Natural killer cell (primary cell): ENCODE measurements at regions not wholly inside any gene's neighbourhood (a gene's known extent, or its start where the extent isn't known, plus 50 kb on each side); places are given as distances from the start of the nearest gene placed in this dataset.

Experiments
- ATAC-seq, 3 donors: fragments of 150-1000 bp in 2 of 3; fragments of 200-7000 bp in 1 of 3; cut with Tn5 transposase; 1 replicate in 1 of 3; 2 replicates in 2 of 3; pipeline ENCODE4 v1.10.0; 2021; ENCODE audit warnings: mild to moderate bottlenecking in 2 of 3, moderate library complexity in 2 of 3
- DNase-seq, 2 donors: peaks; one replicate each; pipeline versions ENCODE4 v3.0.0 to v3.0.0-alpha.2; 2013 to 2021; ENCODE audit warnings: mixed read lengths in 1 of 2
- H3K27ac ChIP-seq: one replicate; pipeline ENCODE4 v1.5.1; 2013; ENCODE audit warnings: mild to moderate bottlenecking, low read length
- H3K27me3 ChIP-seq: one replicate; pipeline ENCODE4 v1.6.1; 2013; ENCODE audit warnings: low read length; ENCODE audit not compliant: control insufficient read depth, insufficient read depth
- H3K36me3 ChIP-seq: one replicate; pipeline ENCODE4 v1.6.1; 2013; ENCODE audit warnings: low read length; ENCODE audit not compliant: control insufficient read depth, insufficient read depth
- H3K4me1 ChIP-seq: one replicate; pipeline ENCODE4 v1.6.1; 2013; ENCODE audit warnings: low read length; ENCODE audit not compliant: control insufficient read depth, insufficient read depth
- H3K4me3 ChIP-seq: one replicate; pipeline ENCODE4 v1.5.1; 2013; ENCODE audit warnings: low read length
- H3K9me3 ChIP-seq: one replicate; pipeline ENCODE4 v1.6.1; 2013; ENCODE audit warnings: low read length; ENCODE audit not compliant: control insufficient read depth, insufficient read depth
- H3K27ac Mint-ChIP-seq, 2 donors: one replicate each; pipeline ENCODE4 v1.8.0; 2022; ENCODE audit warnings: mild to moderate bottlenecking in 2 of 2, mixed read lengths in 2 of 2, moderate library complexity in 1 of 2
- H3K27me3 Mint-ChIP-seq, 2 donors: one replicate each; pipeline ENCODE4 v1.8.0; 2022; ENCODE audit warnings: low read depth in 2 of 2, mixed read lengths in 2 of 2
- H3K36me3 Mint-ChIP-seq: one replicate; pipeline ENCODE4 v1.8.0; 2022; ENCODE audit warnings: mixed read lengths
- H3K4me1 Mint-ChIP-seq, 2 donors: one replicate each; pipeline ENCODE4 v1.8.0; 2022; ENCODE audit warnings: mixed read lengths in 2 of 2
- H3K4me3 Mint-ChIP-seq: one replicate; pipeline ENCODE4 v1.8.0; 2022; ENCODE audit warnings: mild to moderate bottlenecking, moderate library complexity, mixed read lengths
- H3K9me3 Mint-ChIP-seq, 2 donors: one replicate each; pipeline ENCODE4 v1.8.0; 2022; ENCODE audit warnings: mixed read lengths in 2 of 2
- CTCF ChIP-seq: fragments of 200-600 bp; IDR thresholded peaks from one replicate; pipeline ENCODE4 v1.8.0; 2022; ENCODE audit warnings: antibody characterized with exemption
- WGBS: methylation state at CpG from one replicate; pipeline ENCODE4 v1.1.7; 2013; ENCODE audit warnings: missing lambda C conversion rate; ENCODE audit not compliant: insufficient coverage; 5-methylcytosine and 5-hydroxymethylcytosine counted together
- intact Hi-C: fragments of 100-400 bp; cut with micrococcal nuclease; formaldehyde crosslinking; loops from one replicate; pipeline ENCODE4 v1.14.2; 2022

- H3K9me3 ChIP-seq: no peaks in the 10 kb centered on the region
- intact Hi-C loops: no loop called here
- no peak overlapping the region for H3K27ac ChIP-seq
- DNase-seq: no peak
- Mint-ChIP-seq H3K9me3 (peaks cover 0 to 3% of the 10 kb centered on the region in 2 donors), H3K27ac (no peak overlapping the region), H3K27me3 (peaks cover 4 to 9% of the 10 kb centered on the region in 2 donors), H3K36me3 (no peaks in the 10 kb centered on the region), H3K4me1 (no peaks in the 10 kb centered on the region), H3K4me3 (no peak overlapping the region)
- H3K4me3 ChIP-seq: no peak overlapping the region
- H3K4me1 ChIP-seq: no peaks in the 10 kb centered on the region
- no peak for TF ChIP-seq CTCF
- H3K27me3 ChIP-seq: no peaks in the 10 kb centered on the region
- H3K36me3 ChIP-seq: no peaks in the 10 kb centered on the region
- no peak for ATAC-seq
- 60% methylated on average over 1 of the region's 2 CpGs for WGBS
Observed at GRCh38 chr2:6538607-6539006, 327.1 kb downstream of the CMPK2 start.

- Mint-ChIP-seq H3K36me3 (no peaks in the 10 kb centered on the region), H3K9me3 (peaks cover 3 to 6% of the 10 kb centered on the region in 2 donors), H3K4me1 (no peaks in the 10 kb centered on the region), H3K27ac (no peak overlapping the region), H3K27me3 (no peaks in the 10 kb centered on the region), H3K4me3 (no peak overlapping the region)
- no peak for DNase-seq
- no CpG with 5 or more reads among the region's 1 CpG for WGBS
- Histone ChIP-seq H3K27ac (no peak overlapping the region), H3K36me3 (no peaks in the 10 kb centered on the region), H3K27me3 (no peaks in the 10 kb centered on the region), H3K4me1 (no peaks in the 10 kb centered on the region), H3K9me3 (no peaks in the 10 kb centered on the region), H3K4me3 (no peak overlapping the region)
- ATAC-seq: no peak
- TF ChIP-seq CTCF: no peak
- intact Hi-C loops: no loop called here
Observed at GRCh38 chr2:6545336-6545735, 320.4 kb downstream of the CMPK2 start.

GRCh38 chr2:6545795-6546194 lies 319.9 kb downstream of the CMPK2 start:
- no peaks in the 10 kb centered on the region for H3K27me3 Mint-ChIP-seq
- H3K4me1 Mint-ChIP-seq: no peaks in the 10 kb centered on the region
- Histone ChIP-seq H3K4me1 (no peaks in the 10 kb centered on the region), H3K9me3 (no peaks in the 10 kb centered on the region), H3K27me3 (no peaks in the 10 kb centered on the region), H3K27ac (no peak overlapping the region), H3K36me3 (no peaks in the 10 kb centered on the region), H3K4me3 (no peak overlapping the region)
- H3K9me3 Mint-ChIP-seq: peaks cover 3 to 6% of the 10 kb centered on the region in 2 donors
- TF ChIP-seq CTCF: no peak
- ATAC-seq: no peak
- DNase-seq: no peak
- WGBS: 91% methylated on average over 3 of the region's 4 CpGs
- no peaks in the 10 kb centered on the region for H3K36me3 Mint-ChIP-seq
- H3K27ac Mint-ChIP-seq: no peak overlapping the region
- intact Hi-C loops: no loop called here
- H3K4me3 Mint-ChIP-seq: no peak overlapping the region

DNA sequence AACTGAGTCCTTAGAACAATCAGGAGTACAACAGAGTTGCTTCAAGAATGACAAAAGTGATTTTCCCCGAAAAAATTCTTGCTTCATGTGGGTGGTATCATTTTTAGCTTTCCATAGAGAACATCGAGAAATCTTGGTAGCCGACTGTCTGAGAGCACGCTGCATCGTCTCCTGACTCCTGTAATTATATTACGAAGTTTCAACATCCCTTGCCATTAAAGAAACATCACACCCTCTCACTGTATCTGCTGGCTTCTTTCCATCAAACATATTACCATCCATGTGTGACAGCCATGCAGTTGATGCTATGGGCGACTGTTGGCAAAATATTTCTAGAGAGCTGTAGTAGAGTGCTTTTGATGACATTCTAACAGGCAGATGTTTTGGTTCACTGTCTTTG lies 311.2 kb downstream of the CMPK2 start:
- ATAC-seq (no peak), DNase-seq (no peak)
- Histone ChIP-seq H3K4me3 (no peak overlapping the region), H3K27me3 (no peaks in the 10 kb centered on the region), H3K4me1 (no peaks in the 10 kb centered on the region), H3K27ac (no peak overlapping the region), H3K36me3 (no peaks in the 10 kb centered on the region), H3K9me3 (no peaks in the 10 kb centered on the region)
- no peak overlapping the region for H3K27ac Mint-ChIP-seq
- WGBS: 89% methylated on average over 7 of the region's 7 CpGs
- peaks cover 2 to 3% of the 10 kb centered on the region in 2 donors for H3K9me3 Mint-ChIP-seq
- no peaks in the 10 kb centered on the region for H3K4me1 Mint-ChIP-seq
- TF ChIP-seq CTCF: no peak
- intact Hi-C loops: no loop called here
- H3K4me3 Mint-ChIP-seq: no peak overlapping the region
- no peaks in the 10 kb centered on the region for H3K36me3 Mint-ChIP-seq
- H3K27me3 Mint-ChIP-seq: no peaks in the 10 kb centered on the region
